ENCODE measurements at regions not wholly inside any gene's neighbourhood (a gene's known extent, or its start where the extent isn't known, plus 50 kb on each side); places are given as distances from the start of the nearest gene placed in this dataset.

DNA sequence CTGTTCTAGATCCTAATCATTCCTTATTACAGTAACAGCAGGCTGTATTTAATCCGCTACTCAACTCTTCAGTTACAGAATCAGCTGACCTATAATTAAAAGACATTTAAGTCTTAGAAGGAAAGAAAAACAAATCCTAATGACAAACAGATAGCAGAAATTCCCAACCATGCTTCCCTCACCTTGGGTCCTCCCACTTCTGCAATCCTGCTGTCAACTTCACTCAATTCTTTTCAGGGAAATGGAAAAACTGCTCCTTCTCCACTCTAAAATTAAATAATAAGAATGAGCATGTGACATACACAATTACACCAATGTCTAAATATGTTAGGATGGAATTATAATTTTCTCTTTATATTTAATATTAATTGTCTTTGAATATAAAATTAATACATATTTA, 182.6 kb upstream of the LYPLAL1 start:
- CTCF ChIA-PET, result no interaction called here
- POLR2A ChIA-PET (ENCODE audit: unreplicated experiment), result no interaction called here
- intact Hi-C loops (cut with micrococcal nuclease), result no loop called here

GRCh38 chr1:218994615-218995014, 179.1 kb upstream of the LYPLAL1 start:
- H3F3A ChIP-seq (ENCODE audit: low read length, unreplicated experiment), result no peaks in the 10 kb centered on the region
- no peak overlapping the region for H3K9ac ChIP-seq (ENCODE audit: low read length)
- no peaks in the 10 kb centered on the region for H3K4me1 ChIP-seq (ENCODE audit: insufficient read depth, low read length)
- H3K27me3 ChIP-seq (ENCODE audit: low read length), result no peaks in the 10 kb centered on the region
- no peaks in the 10 kb centered on the region for H4K20me1 ChIP-seq (ENCODE audit: low read length)
- intact Hi-C loops (cut with micrococcal nuclease), result no loop called here
- no peak for ATAC-seq
- no peaks in the 10 kb centered on the region for H3K9me3 ChIP-seq (ENCODE audit: low read length)
- BruUV-seq (replicated peaks), result no TSS peak
- no peak overlapping the region for H3K27ac ChIP-seq (ENCODE audit: low read length)
- 0 out of 2 replicates have a peak, but pooled peaks cover 5% of the 10 kb centered on the region for H3K9me2 ChIP-seq (replicated peaks; ENCODE audit: low read length)
- CTCF ChIA-PET, result no interaction called here
- H2AFZ ChIP-seq (ENCODE audit: low read length), result no peak overlapping the region
- no peak overlapping the region for H3K4me2 ChIP-seq (ENCODE audit: low read length)
- no peak for TF ChIP-seq CTCF (conservative IDR thresholded peaks at IDR 0.05; ENCODE audit: low read depth, low read length)
- TF ChIP-seq EZH2phosphoT487 (IDR thresholded peaks at IDR 0.05; ENCODE audit: borderline replicate concordance, low read length), result no peak
- no peak for TF ChIP-seq EZH2 (IDR thresholded peaks at IDR 0.05; ENCODE audit: low read length, unreplicated experiment)
- H3K4me3 ChIP-seq (ENCODE audit: low read length), result no peak overlapping the region
- no peaks in the 10 kb centered on the region for H3K36me3 ChIP-seq (ENCODE audit: low read depth, low read length)
- DNase-seq, result no peak
- no peaks in the 10 kb centered on the region for H3K79me2 ChIP-seq (ENCODE audit: low read length)
- POLR2A ChIA-PET (ENCODE audit: unreplicated experiment), result no interaction called here

More for the DNA sequence above, 182.6 kb upstream of the LYPLAL1 start:
- no peak overlapping the region for H3K4me2 ChIP-seq (ENCODE audit: low read length)
- H3K27me3 ChIP-seq (ENCODE audit: low read length), result no peaks in the 10 kb centered on the region
- H3K9me2 ChIP-seq (replicated peaks; ENCODE audit: low read length), result 0 out of 2 replicates have a peak, but pooled peaks cover 5% of the 10 kb centered on the region
- no peaks in the 10 kb centered on the region for H3K79me2 ChIP-seq (ENCODE audit: low read length)
- no peaks in the 10 kb centered on the region for H3K9me3 ChIP-seq (ENCODE audit: low read length)
- no peak overlapping the region for H3K9ac ChIP-seq (ENCODE audit: low read length)
- no peaks in the 10 kb centered on the region for H3F3A ChIP-seq (ENCODE audit: low read length, unreplicated experiment)
- DNase-seq (no peak), ATAC-seq (no peak)
- no peaks in the 10 kb centered on the region for H3K4me1 ChIP-seq (ENCODE audit: insufficient read depth, low read length)
- H3K27ac ChIP-seq (ENCODE audit: low read length), result no peak overlapping the region
- no peaks in the 10 kb centered on the region for H4K20me1 ChIP-seq (ENCODE audit: low read length)
- no peak overlapping the region for H3K4me3 ChIP-seq (ENCODE audit: low read length)
- BruUV-seq (replicated peaks), result no TSS peak
- H2AFZ ChIP-seq (ENCODE audit: low read length), result no peak overlapping the region
- no peaks in the 10 kb centered on the region for H3K36me3 ChIP-seq (ENCODE audit: low read depth, low read length)
- no peak for TF ChIP-seq CTCF (conservative IDR thresholded peaks at IDR 0.05; ENCODE audit: low read depth, low read length)
- TF ChIP-seq EZH2 (IDR thresholded peaks at IDR 0.05; ENCODE audit: low read length, unreplicated experiment), result no peak
- TF ChIP-seq EZH2phosphoT487 (IDR thresholded peaks at IDR 0.05; ENCODE audit: borderline replicate concordance, low read length), result no peak

GRCh38 chr1:218995091-218995665, 178.5 kb upstream of the LYPLAL1 start:
- CTCF ChIA-PET, result no interaction called here
- intact Hi-C loops (cut with micrococcal nuclease), result no loop called here

More at GRCh38 chr1:218995091-218995665, 178.5 kb upstream of the LYPLAL1 start:
- no peaks in the 10 kb centered on the region for H3F3A ChIP-seq (ENCODE audit: low read length, unreplicated experiment)
- H3K27me3 ChIP-seq (ENCODE audit: low read length), result no peaks in the 10 kb centered on the region
- H3K36me3 ChIP-seq (ENCODE audit: low read depth, low read length), result no peaks in the 10 kb centered on the region
- H3K9me3 ChIP-seq (ENCODE audit: low read length), result no peaks in the 10 kb centered on the region
- H3K9me2 ChIP-seq (replicated peaks; ENCODE audit: low read length), result 0 out of 2 replicates have a peak, but pooled peaks cover 5% of the 10 kb centered on the region
- no peaks in the 10 kb centered on the region for H4K20me1 ChIP-seq (ENCODE audit: low read length)
- DNase-seq (no peak), ATAC-seq (no peak)
- H3K27ac ChIP-seq (ENCODE audit: low read length), result no peak overlapping the region
- POLR2A ChIA-PET (ENCODE audit: unreplicated experiment), result no interaction called here
- no peak overlapping the region for H3K4me3 ChIP-seq (ENCODE audit: low read length)
- 0 out of 2 replicates have a peak, but pooled peaks have one; percentile 12 for TF ChIP-seq CTCF (conservative IDR thresholded peaks at IDR 0.05; ENCODE audit: low read depth, low read length)
- TF ChIP-seq EZH2 (IDR thresholded peaks at IDR 0.05; ENCODE audit: low read length, unreplicated experiment), result no peak
- no peak for TF ChIP-seq EZH2phosphoT487 (IDR thresholded peaks at IDR 0.05; ENCODE audit: borderline replicate concordance, low read length)
- no peaks in the 10 kb centered on the region for H3K79me2 ChIP-seq (ENCODE audit: low read length)
- H3K4me1 ChIP-seq (ENCODE audit: insufficient read depth, low read length), result peaks cover 2% of the 10 kb centered on the region; the same call in 1 of the 2 replicates
- no peak overlapping the region for H3K4me2 ChIP-seq (ENCODE audit: low read length)
- no peak overlapping the region for H2AFZ ChIP-seq (ENCODE audit: low read length)
- H3K9ac ChIP-seq (ENCODE audit: low read length), result no peak overlapping the region
- BruUV-seq (replicated peaks), result no TSS peak
